T47D (cell line): ENCODE measurements at regions not wholly inside any gene's neighbourhood (a gene's known extent, or its start where the extent isn't known, plus 50 kb on each side); places are given as distances from the start of the nearest gene placed in this dataset.
A peak's percentile ranks its signal among the peaks of the same experiment; 100 is the strongest.
"Not testable (repeated sequence)": the region's sequence is repeated elsewhere in the genome, so short reads cannot be mapped to it uniquely, and the experiment has no call there.

ENCODE experiments used
- DNase-seq, 2 experiments: peaks; one replicate each; pipeline versions ENCODE4 v3.0.0 to v3.0.0-alpha.2; 2011 to 2012; ENCODE audit warnings: low read depth in 1 of 2, low spot score in 1 of 2
- JUND ChIP-seq: IDR thresholded peaks from 2 replicates; pipeline ENCODE4 v1.6.1; 2012; ENCODE audit warnings: low read depth
- in situ Hi-C: cut with HindIII; loops from 2 replicates; pipeline ENCODE4 v1.10.0; 2016; ENCODE audit warnings: low sequenced_read_pairs, low pct_unique_long_range_greater_than_20kb

- DNase-seq, result no peak
- in situ Hi-C loops, result no loop called here
- no peak for TF ChIP-seq JUND
Measured at GRCh38 chr4:138400543-138400942, 158.4 kb upstream of the SLC7A11 start.

- no peak for TF ChIP-seq JUND
- DNase-seq, result no peak
- in situ Hi-C loops, result no loop called here
Measured at GRCh38 chr4:138400066-138400465, 157.9 kb upstream of the SLC7A11 start.

DNA sequence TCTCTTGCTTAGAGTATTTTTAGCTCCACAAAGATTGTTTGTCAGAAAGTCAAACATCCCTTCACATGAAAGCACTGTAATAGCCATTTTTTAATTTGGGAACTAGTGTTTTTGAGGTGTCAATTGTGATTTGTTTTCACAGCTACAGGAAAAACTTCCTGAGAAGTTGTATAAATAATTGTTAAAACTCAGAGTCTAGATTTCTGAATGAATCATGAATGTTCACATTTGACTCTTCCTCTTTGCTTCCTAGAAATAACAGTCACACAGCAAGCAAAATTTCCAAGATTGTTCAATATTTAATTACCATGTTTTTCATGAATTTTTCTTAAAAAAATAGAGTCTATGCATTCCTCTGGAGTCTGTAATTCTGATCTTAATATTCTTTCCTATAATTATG is 156.9 kb upstream of the SLC7A11 start:
- in situ Hi-C loops, result no loop called here
- TF ChIP-seq JUND, result no peak
- DNase-seq, result no peak

GRCh38 chr4:138398322-138398721 is 156.2 kb upstream of the SLC7A11 start:
- in situ Hi-C loops, result no loop called here
- TF ChIP-seq JUND, result no peak
- DNase-seq, result peak in 1 of 2 experiments; percentile 26

DNA sequence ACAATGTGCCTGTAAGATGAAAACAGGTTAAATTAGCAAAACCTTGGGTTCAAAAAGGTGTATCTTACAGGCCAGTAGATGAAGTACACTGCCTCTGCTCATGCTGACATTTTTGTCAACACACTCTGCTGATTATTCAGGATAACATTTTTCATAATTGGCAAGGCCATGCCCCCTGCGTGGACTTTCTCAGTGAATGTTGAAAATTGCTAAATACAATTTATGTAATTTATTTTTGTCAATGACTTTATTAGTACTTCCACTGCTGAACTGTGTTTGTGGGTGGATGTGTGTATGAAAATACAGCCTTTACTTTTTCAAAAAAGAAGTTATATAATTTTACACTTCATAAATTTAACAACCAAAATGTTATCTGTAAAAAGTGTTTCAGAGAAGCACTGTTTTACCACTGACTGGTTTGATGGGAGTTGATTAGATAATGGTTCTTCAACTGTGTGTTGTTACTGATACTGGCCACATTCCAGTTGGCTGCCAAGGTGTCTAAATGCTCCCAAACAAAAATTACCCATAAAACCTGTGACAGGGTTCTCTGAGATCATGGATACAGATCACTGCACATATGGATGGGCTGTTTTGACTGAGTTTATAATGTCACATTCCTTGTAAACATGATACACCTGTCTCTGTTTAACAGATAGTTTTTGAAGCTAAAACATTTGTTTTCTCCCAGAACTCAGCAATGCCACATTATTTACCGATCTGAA is 151.9 kb upstream of the SLC7A11 start:
- in situ Hi-C loops, result no loop called here
- no peak for DNase-seq
- TF ChIP-seq JUND, result no peak

DNA sequence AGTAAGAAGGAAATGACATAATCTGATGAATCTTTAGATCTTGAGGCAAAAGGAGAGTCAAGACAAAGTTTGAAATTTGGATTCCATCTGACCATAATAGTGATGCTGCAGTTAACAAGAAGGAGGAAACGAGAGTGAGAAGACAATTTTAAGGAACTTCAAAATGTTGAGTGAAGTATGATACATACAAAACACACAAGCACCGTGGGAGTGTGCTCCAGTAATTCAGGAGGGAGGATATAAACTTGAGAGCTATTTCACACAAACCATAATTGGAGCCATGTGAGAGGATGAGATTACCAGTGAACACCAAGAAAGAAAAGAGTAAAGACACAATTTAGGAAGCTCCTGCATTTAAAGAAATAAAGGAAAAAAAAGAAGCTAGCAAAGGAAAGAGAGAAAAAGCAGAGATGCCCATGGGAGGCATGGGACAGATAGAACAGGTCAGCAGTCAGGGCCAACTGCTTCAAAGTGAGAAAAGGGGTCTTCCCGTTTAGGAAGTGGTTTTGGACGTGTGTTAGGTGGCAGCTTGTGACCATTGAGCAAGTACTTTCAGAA is 150.7 kb upstream of the SLC7A11 start:
- TF ChIP-seq JUND, result no peak
- no peak for DNase-seq

GRCh38 chr4:138389976-138390685 is 148.0 kb upstream of the SLC7A11 start:
- DNase-seq, result no peak
- in situ Hi-C loops, result no loop called here
- no peak for TF ChIP-seq JUND

More for the DNA sequence above, 150.7 kb upstream of the SLC7A11 start:
- in situ Hi-C loops, result no loop called here

- in situ Hi-C loops, result no loop called here
- no peak for TF ChIP-seq JUND
- no peak for DNase-seq
Measured at GRCh38 chr4:138374947-138375346, 132.8 kb upstream of the SLC7A11 start.

DNA sequence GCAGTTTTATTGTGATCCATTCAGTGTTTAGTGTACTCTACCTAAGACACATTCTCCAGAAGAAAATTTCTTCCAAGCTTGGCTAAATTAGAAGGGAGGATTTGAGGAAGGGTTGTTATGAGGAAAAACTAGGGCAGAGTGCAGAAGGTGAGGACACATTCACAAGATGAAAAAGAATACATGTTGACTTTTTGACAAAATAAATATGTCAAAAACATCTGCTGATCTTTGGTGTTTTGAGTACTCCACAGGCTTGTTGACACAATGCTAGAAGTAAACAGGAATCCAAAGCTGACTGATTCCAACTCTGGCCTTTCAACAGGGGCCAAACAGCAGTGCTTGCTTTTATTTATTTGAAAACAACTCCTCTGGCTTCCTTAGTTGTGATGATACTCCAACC is 125.8 kb upstream of the SLC7A11 start:
- DNase-seq, result no peak
- TF ChIP-seq JUND, result no peak
- in situ Hi-C loops, result no loop called here

DNA sequence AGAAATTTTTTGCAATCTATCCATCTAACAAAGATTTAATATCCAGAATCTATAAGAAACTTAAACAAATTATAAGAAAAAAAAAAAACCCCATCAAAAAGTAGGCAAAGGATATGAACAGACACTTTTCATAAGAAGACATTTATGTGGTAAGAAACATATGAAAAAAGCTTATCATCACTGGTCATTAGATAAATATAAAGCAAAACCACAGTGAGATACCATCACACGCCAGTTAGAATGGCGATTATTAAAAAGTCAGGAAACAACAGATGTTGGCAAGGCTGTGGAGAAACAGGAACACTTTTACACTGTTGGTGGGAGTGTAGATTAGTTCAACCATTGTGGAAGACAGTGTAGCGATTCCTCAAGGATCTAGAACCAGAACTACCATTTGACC is 110.3 kb upstream of the SLC7A11 start:
- DNase-seq, in situ Hi-C loops: not testable (repeated sequence)

- in situ Hi-C loops, result no loop called here
- no peak for TF ChIP-seq JUND
- DNase-seq, result no peak
Measured at GRCh38 chr4:138348055-138348454, 105.9 kb upstream of the SLC7A11 start.

DNA sequence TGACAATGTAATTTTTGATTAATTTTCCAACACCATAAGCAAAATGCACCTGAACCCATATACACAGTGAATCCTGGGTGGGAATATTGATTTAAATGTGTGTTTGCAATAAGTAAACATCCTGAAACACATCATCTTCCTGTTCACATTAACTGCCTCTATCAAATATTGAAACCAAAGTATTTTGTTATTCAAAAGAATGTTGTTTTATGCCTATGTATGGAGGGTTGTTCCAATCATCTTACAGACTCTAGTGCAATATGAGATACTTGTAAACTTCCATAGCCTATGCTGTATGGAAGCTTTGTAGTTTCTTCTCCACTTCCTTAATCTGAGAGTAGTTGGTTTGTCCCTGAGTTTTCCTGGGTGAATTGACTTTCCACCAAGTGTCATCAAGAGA is 105.4 kb upstream of the SLC7A11 start:
- in situ Hi-C loops, result no loop called here
- no peak for DNase-seq
- TF ChIP-seq JUND, result no peak

- TF ChIP-seq JUND, result no peak
- DNase-seq, result no peak
- in situ Hi-C loops, result no loop called here
Measured at GRCh38 chr4:138344851-138345250, 102.7 kb upstream of the SLC7A11 start.
